Ishikawa (cell line): ENCODE measurements at regions not wholly inside any gene's neighbourhood (a gene's known extent, or its start where the extent isn't known, plus 50 kb on each side); places are given as distances from the start of the nearest gene placed in this dataset.

Experiments
- CEBPB ChIP-seq: IDR thresholded peaks from 2 replicates; pipeline ENCODE4 v1.6.1; 2012
- CREB1 ChIP-seq: IDR thresholded peaks from 2 replicates; pipeline ENCODE4 v1.6.1; 2012; ENCODE audit warnings: low read depth
- EGR1 ChIP-seq: IDR thresholded peaks from 2 replicates; pipeline ENCODE4 v1.6.1; 2012
- EP300 ChIP-seq: IDR thresholded peaks from 2 replicates; pipeline ENCODE4 v1.6.1; 2012; ENCODE audit warnings: borderline replicate concordance
- FOXM1 ChIP-seq: IDR thresholded peaks from 2 replicates; pipeline ENCODE4 v1.6.1; 2012; ENCODE audit warnings: low read depth, borderline replicate concordance
- NFIC ChIP-seq: IDR thresholded peaks from 2 replicates; pipeline ENCODE4 v1.6.1; 2012
- RAD21 ChIP-seq: IDR thresholded peaks from 2 replicates; pipeline ENCODE4 v1.6.1; 2012; ENCODE audit warnings: low read depth
- TAF1 ChIP-seq: IDR thresholded peaks from 2 replicates; pipeline ENCODE4 v1.6.1; 2012; ENCODE audit warnings: low read depth, mild to moderate bottlenecking
- TCF12 ChIP-seq: IDR thresholded peaks from 2 replicates; pipeline ENCODE4 v1.6.1; 2012; ENCODE audit warnings: low read depth
- TEAD4 ChIP-seq: IDR thresholded peaks from 2 replicates; pipeline ENCODE4 v1.6.1; 2012
- YY1 ChIP-seq: IDR thresholded peaks from 2 replicates; pipeline ENCODE4 v1.6.1; 2012; ENCODE audit warnings: low read depth
- ZBTB7A ChIP-seq: IDR thresholded peaks from 2 replicates; pipeline ENCODE4 v1.6.1; 2012; ENCODE audit warnings: low read depth
- TF ChIP-seq, protein P1 (sequence below): IDR thresholded peaks from 2 replicates; pipeline ENCODE4 v1.6.1; 2012
- TF ChIP-seq, protein P2 (sequence below): IDR thresholded peaks from 2 replicates; pipeline ENCODE4 v1.6.1; 2012; ENCODE audit warnings: low read depth, mild to moderate bottlenecking
- TF ChIP-seq, protein P3 (sequence below): IDR thresholded peaks from 2 replicates; pipeline ENCODE4 v1.6.1; 2012

DNA sequence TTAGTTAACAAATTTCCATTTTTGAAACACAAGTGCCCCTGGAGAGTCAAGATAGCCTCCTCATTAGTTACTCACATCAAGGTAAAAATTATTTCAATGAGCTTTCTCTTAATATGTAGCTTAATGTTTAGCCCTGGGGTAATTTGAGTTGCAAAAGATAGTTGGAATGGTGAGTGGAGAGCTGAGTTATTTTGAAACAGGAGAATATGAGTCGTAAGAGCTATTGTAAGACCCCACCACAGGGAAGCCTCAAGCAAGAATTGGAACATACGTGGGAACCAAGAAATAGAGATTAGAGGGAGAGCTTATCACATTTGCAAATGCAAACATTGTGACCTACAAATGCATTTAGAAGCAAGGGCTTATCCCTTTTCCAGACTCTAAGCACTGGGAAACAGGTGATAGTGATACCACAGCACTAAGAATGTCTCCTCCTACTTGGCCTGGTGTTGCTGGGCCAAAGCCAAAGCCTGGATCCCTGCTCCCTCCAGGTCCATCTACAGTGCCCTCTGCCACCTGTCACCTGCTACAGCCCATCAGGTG lies 635.1 kb downstream of the PTPRC start:
- TF ChIP-seq EP300 (peak; percentile 54; the same call in 1 of the 2 replicates), EGR1 (no peak), TCF12 (peak; percentile 82), NFIC (peak; percentile 84), TEAD4 (peak; percentile 45; the same call in 1 of the 2 replicates), RAD21 (peak; percentile 9; the same call in 1 of the 2 replicates)
- TF ChIP-seq, protein P1, sequence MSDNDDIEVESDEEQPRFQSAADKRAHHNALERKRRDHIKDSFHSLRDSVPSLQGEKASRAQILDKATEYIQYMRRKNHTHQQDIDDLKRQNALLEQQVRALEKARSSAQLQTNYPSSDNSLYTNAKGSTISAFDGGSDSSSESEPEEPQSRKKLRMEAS, result 0 out of 2 replicates have a peak, but pooled peaks have one; percentile 19
- TF ChIP-seq, protein P2, sequence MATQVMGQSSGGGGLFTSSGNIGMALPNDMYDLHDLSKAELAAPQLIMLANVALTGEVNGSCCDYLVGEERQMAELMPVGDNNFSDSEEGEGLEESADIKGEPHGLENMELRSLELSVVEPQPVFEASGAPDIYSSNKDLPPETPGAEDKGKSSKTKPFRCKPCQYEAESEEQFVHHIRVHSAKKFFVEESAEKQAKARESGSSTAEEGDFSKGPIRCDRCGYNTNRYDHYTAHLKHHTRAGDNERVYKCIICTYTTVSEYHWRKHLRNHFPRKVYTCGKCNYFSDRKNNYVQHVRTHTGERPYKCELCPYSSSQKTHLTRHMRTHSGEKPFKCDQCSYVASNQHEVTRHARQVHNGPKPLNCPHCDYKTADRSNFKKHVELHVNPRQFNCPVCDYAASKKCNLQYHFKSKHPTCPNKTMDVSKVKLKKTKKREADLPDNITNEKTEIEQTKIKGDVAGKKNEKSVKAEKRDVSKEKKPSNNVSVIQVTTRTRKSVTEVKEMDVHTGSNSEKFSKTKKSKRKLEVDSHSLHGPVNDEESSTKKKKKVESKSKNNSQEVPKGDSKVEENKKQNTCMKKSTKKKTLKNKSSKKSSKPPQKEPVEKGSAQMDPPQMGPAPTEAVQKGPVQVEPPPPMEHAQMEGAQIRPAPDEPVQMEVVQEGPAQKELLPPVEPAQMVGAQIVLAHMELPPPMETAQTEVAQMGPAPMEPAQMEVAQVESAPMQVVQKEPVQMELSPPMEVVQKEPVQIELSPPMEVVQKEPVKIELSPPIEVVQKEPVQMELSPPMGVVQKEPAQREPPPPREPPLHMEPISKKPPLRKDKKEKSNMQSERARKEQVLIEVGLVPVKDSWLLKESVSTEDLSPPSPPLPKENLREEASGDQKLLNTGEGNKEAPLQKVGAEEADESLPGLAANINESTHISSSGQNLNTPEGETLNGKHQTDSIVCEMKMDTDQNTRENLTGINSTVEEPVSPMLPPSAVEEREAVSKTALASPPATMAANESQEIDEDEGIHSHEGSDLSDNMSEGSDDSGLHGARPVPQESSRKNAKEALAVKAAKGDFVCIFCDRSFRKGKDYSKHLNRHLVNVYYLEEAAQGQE, result no peak

DNA sequence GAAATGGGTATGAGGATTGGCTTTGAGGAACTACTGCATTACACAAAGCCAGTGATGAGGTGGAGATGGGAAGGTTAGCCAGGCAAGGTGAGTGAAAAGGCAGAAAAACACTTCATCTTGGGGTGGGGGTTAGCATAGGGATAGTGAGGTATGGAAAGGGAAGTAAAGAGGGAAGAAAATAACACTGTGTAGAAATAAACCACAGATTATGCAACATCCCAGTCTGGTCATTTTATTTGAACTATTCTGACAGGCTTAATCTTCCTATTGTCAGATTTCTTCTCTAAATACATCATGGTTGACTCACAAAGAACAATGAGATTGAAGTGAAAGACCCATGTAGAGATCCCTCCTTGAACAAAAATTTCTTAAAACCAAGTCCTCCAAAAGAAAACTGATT lies 640.2 kb downstream of the PTPRC start:
- TF ChIP-seq, protein P3, sequence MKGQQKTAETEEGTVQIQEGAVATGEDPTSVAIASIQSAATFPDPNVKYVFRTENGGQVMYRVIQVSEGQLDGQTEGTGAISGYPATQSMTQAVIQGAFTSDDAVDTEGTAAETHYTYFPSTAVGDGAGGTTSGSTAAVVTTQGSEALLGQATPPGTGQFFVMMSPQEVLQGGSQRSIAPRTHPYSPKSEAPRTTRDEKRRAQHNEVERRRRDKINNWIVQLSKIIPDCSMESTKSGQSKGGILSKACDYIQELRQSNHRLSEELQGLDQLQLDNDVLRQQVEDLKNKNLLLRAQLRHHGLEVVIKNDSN, result no peak
- no peak for TF ChIP-seq NFIC
- TF ChIP-seq CEBPB, result 0 out of 2 replicates have a peak, but pooled peaks have one; percentile 12
- TF ChIP-seq TAF1, result no peak
- TF ChIP-seq, protein P1, result no peak

DNA sequence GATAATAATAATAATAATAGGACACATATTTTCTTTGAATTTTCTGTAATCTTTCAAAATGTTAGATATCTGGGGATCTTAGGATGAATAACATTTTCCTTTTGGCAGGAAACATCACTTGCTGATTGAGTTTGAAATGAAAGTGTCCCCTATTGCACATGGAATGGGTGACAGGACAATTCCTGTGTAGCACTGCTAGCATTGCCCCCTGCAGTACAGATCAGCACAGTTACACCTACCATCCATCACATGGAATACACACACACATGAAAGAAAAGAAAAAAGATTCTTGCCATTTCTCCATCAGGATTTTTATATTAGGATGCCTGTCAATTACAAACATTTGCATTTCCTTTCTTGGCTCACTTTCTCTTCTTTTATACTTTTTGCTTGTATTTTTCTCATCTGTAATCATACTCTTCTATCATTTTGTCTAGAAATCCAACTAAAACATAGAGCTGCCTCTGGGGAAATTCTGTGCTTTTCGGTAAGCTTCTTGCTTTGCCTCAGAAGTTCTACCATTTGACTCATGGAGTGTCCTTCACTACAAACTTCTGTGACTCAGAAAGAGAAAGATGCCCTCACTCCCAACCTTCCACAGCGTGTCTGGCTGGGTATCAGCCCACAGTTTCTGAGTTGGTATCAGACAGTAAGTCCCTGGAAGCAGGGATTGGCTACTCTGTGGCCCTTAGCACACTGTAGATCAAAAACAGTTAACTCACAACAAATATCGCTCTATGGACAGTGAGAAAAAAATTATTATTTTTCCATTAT lies 641.2 kb downstream of the PTPRC start:
- TF ChIP-seq, protein P2, result no peak
- no peak for TF ChIP-seq RAD21
- TF ChIP-seq NFIC, result no peak
- no peak for TF ChIP-seq TEAD4
- no peak for TF ChIP-seq TCF12
- TF ChIP-seq ZBTB7A, result no peak
- no peak for TF ChIP-seq CEBPB
- TF ChIP-seq, protein P3, result no peak
- no peak for TF ChIP-seq FOXM1
- TF ChIP-seq YY1, result no peak

DNA sequence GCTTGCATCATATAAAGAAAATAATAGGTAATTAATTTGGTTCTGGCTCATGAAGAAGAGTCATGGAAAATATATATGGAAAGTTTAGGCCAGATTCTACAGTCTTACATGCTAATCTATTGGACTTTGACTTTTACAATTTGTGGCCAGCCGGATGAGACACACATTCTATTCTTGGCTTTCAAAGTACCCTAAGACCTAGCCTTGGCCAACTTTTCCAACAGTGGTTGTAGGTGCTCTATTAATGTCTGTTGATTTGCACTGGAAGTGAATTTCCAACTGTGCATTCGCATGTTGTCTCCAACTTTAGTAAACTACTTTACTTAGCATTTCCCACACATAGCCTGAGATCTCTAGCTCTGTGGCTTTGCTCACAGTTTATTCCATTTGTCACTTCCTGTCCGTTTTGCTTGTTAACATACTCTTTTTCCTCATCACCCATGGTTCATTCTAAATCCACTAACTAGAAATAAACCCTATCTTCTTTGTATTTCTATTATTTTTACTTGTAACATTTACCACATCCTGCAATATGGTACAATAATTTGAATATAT lies 644.0 kb downstream of the PTPRC start:
- TF ChIP-seq, protein P3, result no peak
- TF ChIP-seq CEBPB, result no peak
- TF ChIP-seq TAF1, result no peak
- TF ChIP-seq YY1, result no peak
- no peak for TF ChIP-seq ZBTB7A
- TF ChIP-seq, protein P2, result no peak
- no peak for TF ChIP-seq NFIC
- TF ChIP-seq EGR1, result no peak
- TF ChIP-seq, protein P1, result no peak
- TF ChIP-seq TEAD4, result no peak
- TF ChIP-seq RAD21, result no peak
- TF ChIP-seq FOXM1, result no peak
- TF ChIP-seq CREB1, result no peak
- TF ChIP-seq EP300, result no peak
